ENCODE measurements at regions not wholly inside any gene's neighbourhood (a gene's known extent, or its start where the extent isn't known, plus 50 kb on each side); places are given as distances from the start of the nearest gene placed in this dataset.

DNA sequence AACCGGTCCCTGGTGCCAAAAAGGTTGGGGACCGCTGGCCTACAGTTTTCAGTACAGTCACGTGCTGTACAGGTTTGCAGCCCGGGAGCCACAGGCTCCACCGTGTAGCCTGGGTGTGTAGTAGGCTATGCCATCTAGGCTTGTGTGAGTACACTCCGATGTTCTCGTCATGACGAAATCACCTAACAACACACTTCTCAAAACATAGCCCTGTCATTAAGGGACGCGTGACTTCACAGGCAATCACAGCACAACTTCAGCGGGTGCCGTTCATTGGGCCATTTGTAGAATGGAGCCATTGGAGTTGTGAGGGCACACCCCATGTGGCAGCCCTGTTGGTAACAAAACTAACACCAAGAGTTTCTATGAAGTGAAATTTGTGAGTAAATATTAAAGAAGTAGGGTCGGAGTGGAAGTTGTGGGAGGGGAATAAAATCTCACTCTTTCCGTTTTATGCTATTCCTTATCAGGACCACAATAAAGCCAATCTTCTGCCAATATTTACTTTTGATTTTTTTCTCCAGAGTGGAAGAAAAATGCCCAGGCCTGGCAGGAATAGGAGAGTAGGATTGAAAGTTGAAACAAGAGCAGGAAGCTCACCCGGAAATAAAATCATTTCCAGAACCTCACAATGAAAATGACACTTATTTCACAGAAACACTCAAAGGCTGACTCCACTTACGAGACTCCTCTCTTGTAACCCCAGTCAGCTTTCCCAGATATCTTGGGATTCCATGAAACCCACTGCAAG is 63.7 kb upstream of the PTPN1 start:
- TF ChIP-seq, protein P1, sequence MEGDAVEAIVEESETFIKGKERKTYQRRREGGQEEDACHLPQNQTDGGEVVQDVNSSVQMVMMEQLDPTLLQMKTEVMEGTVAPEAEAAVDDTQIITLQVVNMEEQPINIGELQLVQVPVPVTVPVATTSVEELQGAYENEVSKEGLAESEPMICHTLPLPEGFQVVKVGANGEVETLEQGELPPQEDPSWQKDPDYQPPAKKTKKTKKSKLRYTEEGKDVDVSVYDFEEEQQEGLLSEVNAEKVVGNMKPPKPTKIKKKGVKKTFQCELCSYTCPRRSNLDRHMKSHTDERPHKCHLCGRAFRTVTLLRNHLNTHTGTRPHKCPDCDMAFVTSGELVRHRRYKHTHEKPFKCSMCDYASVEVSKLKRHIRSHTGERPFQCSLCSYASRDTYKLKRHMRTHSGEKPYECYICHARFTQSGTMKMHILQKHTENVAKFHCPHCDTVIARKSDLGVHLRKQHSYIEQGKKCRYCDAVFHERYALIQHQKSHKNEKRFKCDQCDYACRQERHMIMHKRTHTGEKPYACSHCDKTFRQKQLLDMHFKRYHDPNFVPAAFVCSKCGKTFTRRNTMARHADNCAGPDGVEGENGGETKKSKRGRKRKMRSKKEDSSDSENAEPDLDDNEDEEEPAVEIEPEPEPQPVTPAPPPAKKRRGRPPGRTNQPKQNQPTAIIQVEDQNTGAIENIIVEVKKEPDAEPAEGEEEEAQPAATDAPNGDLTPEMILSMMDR (IDR thresholded peaks at IDR 0.05): no peak
- no peak for TF ChIP-seq POLR2A (IDR thresholded peaks at IDR 0.05)

Data from lower leg skin (tissue), 3 donors.